H9 (cell line): ENCODE measurements at regions not wholly inside any gene's neighbourhood (a gene's known extent, or its start where the extent isn't known, plus 50 kb on each side); places are given as distances from the start of the nearest gene placed in this dataset.
A peak's percentile ranks its signal among the peaks of the same experiment; 100 is the strongest.

ENCODE experiments used
- DNase-seq: peaks from one replicate; pipeline ENCODE4 v3.0.0-alpha.2; 2017
- H2AFZ ChIP-seq: one replicate; pipeline ENCODE4 v1.6.1; 2013; ENCODE audit warnings: mild to moderate bottlenecking, low read length, control low read depth, moderate library complexity
- H2AK5ac ChIP-seq: 2 replicates; pipeline ENCODE4 v1.6.1; 2013; ENCODE audit warnings: low read length, control low read depth, mixed read lengths; ENCODE audit not compliant: insufficient read length
- H2BK120ac ChIP-seq: one replicate; pipeline ENCODE4 v1.6.1; 2013; ENCODE audit warnings: low read depth, mild to moderate bottlenecking, low read length, control low read depth, inconsistent platforms; ENCODE audit not compliant: poor library complexity, severe bottlenecking
- H2BK12ac ChIP-seq: 2 replicates; pipeline ENCODE4 v1.6.1; 2013; ENCODE audit warnings: low read length, control low read depth, mixed read lengths, low read depth; ENCODE audit not compliant: insufficient read length
- H2BK15ac ChIP-seq: 2 replicates; pipeline ENCODE4 v1.6.1; 2013; ENCODE audit warnings: low read depth, low read length, control low read depth
- H2BK20ac ChIP-seq: one replicate; pipeline ENCODE4 v1.6.1; 2013; ENCODE audit warnings: low read depth, mild to moderate bottlenecking, low read length, control low read depth, inconsistent platforms; ENCODE audit not compliant: poor library complexity, severe bottlenecking
- H2BK5ac ChIP-seq: 2 replicates; pipeline ENCODE4 v1.6.1; 2013; ENCODE audit warnings: low read length, control low read depth, mixed read lengths; ENCODE audit not compliant: insufficient read length
- H3K14ac ChIP-seq: 2 replicates; pipeline ENCODE4 v1.6.1; 2013; ENCODE audit warnings: low read length, control low read depth; ENCODE audit not compliant: insufficient read depth
- H3K18ac ChIP-seq: 2 replicates; pipeline ENCODE4 v1.6.1; 2013; ENCODE audit warnings: low read depth, mild to moderate bottlenecking, mixed read lengths, low read length, control low read depth; ENCODE audit not compliant: insufficient read length
- H3K23ac ChIP-seq: 2 replicates; pipeline ENCODE4 v1.6.1; 2013; ENCODE audit warnings: low read length, control low read depth, mixed read lengths, low read depth; ENCODE audit not compliant: insufficient read length
- H3K23me2 ChIP-seq: 2 replicates; pipeline ENCODE4 v1.6.1; 2013; ENCODE audit warnings: low read depth, mild to moderate bottlenecking, mixed read lengths, low read length, control low read depth; ENCODE audit not compliant: insufficient read length, poor library complexity, severe bottlenecking
- H3K27ac ChIP-seq: 2 replicates; pipeline ENCODE4 v1.5.1; 2013; ENCODE audit warnings: low read length, control low read depth, mixed read lengths, low read depth; ENCODE audit not compliant: insufficient read length
- H3K27me3 ChIP-seq: 2 replicates; pipeline ENCODE4 v1.6.1; 2013; ENCODE audit warnings: low read length, control low read depth, inconsistent platforms; ENCODE audit not compliant: insufficient read depth
- H3K4ac ChIP-seq: 2 replicates; pipeline ENCODE4 v1.6.1; 2013; ENCODE audit warnings: low read depth, mild to moderate bottlenecking, control low read depth, inconsistent platforms, low read length, moderate library complexity
- H3K4me1 ChIP-seq: 2 replicates; pipeline ENCODE4 v1.6.1; 2013; ENCODE audit warnings: low read length, control low read depth, inconsistent platforms; ENCODE audit not compliant: insufficient read depth
- H3K4me2 ChIP-seq: 2 replicates; pipeline ENCODE4 v1.6.1; 2013; ENCODE audit warnings: low read length, control low read depth, mixed read lengths; ENCODE audit not compliant: insufficient read length, insufficient read depth
- H3K56ac ChIP-seq: 2 replicates; pipeline ENCODE4 v1.6.1; 2013; ENCODE audit warnings: low read depth, mild to moderate bottlenecking, mixed read lengths, low read length, control low read depth; ENCODE audit not compliant: insufficient read length
- H3K79me1 ChIP-seq: 2 replicates; pipeline ENCODE4 v1.6.1; 2013; ENCODE audit warnings: low read depth, mild to moderate bottlenecking, moderate library complexity, low read length, control low read depth, inconsistent platforms; ENCODE audit not compliant: insufficient read depth, poor library complexity, severe bottlenecking
- H3K79me2 ChIP-seq: 2 replicates; pipeline ENCODE4 v1.6.1; 2013; ENCODE audit warnings: low read length, control low read depth, inconsistent platforms; ENCODE audit not compliant: insufficient read depth
- H3K9ac ChIP-seq: 2 replicates; pipeline ENCODE4 v1.6.1; 2013; ENCODE audit warnings: low read length, control low read depth, mixed read lengths; ENCODE audit not compliant: insufficient read length; ENCODE audit errors: extremely low read depth
- H3K9me3 ChIP-seq: one replicate; pipeline ENCODE4 v1.6.1; 2013; ENCODE audit warnings: low read depth, low read length, inconsistent platforms; ENCODE audit not compliant: control insufficient read depth
- H3T11ph ChIP-seq: one replicate; pipeline ENCODE4 v1.6.1; 2013; ENCODE audit warnings: mild to moderate bottlenecking, low read length, control low read depth, inconsistent platforms
- H4K20me1 ChIP-seq: one replicate; pipeline ENCODE4 v1.6.1; 2013; ENCODE audit not compliant: control insufficient read depth, insufficient read length, insufficient read depth
- H4K5ac ChIP-seq: 2 replicates; pipeline ENCODE4 v1.6.1; 2013; ENCODE audit warnings: low read depth, mild to moderate bottlenecking, mixed read lengths, low read length, control low read depth; ENCODE audit not compliant: insufficient read length
- H4K8ac ChIP-seq: replicated peaks from 2 replicates; pipeline ENCODE4 v1.6.1; 2013; ENCODE audit warnings: low read length, control low read depth, mixed read lengths, low read depth; ENCODE audit not compliant: insufficient read length
- H4K91ac ChIP-seq: 2 replicates; pipeline ENCODE4 v1.6.1; 2013; ENCODE audit warnings: low read depth, mild to moderate bottlenecking, moderate library complexity, mixed read lengths, low read length, control low read depth; ENCODE audit not compliant: insufficient read length
- H3K27ac Mint-ChIP-seq, 3 experiments: 2 replicates in 2 of 3; 3 replicates in 1 of 3; pipeline ENCODE4 v1.8.0; 2020 to 2021; ENCODE audit warnings: mixed read lengths in 3 of 3, mild to moderate bottlenecking in 1 of 3, moderate library complexity in 1 of 3
- H3K27me3 Mint-ChIP-seq: 2 replicates; pipeline ENCODE4 v1.8.0; 2021; ENCODE audit warnings: low read depth, mild to moderate bottlenecking, moderate library complexity, mixed read lengths
- H3K36me3 Mint-ChIP-seq, 3 experiments: 2 replicates in 2 of 3; 3 replicates in 1 of 3; pipeline ENCODE4 v1.8.0; 2020 to 2021; ENCODE audit warnings: low read depth in 3 of 3, mixed read lengths in 3 of 3; ENCODE audit not compliant: insufficient read depth in 1 of 3
- H3K4me1 Mint-ChIP-seq, 2 experiments: 2 replicates each; pipeline ENCODE4 v1.8.0; 2020; ENCODE audit warnings: mixed read lengths in 2 of 2
- H3K4me3 Mint-ChIP-seq, 2 experiments: 2 replicates in 1 of 2; 3 replicates in 1 of 2; pipeline ENCODE4 v1.8.0; 2020 to 2021; ENCODE audit warnings: mild to moderate bottlenecking in 2 of 2, mixed read lengths in 2 of 2, moderate library complexity in 1 of 2
- H3K9me3 Mint-ChIP-seq, 2 experiments: 2 replicates in 1 of 2; 3 replicates in 1 of 2; pipeline ENCODE4 v1.8.0; 2020; ENCODE audit warnings: mild to moderate bottlenecking in 2 of 2, mixed read lengths in 2 of 2, moderate library complexity in 1 of 2
- CTCF ChIP-seq: fragments of 200-600 bp; sonication (generic); conservative IDR thresholded peaks from 3 replicates; pipeline ENCODE4 v1.8.0; 2021; ENCODE audit warnings: antibody characterized with exemption, mild to moderate bottlenecking
- WGBS: extraction: QIAGEN DNeasy Blood & Tissue Kit; methylation state at CpG from one replicate; pipeline ENCODE4 v1.1.7; 2013; ENCODE audit warnings: missing lambda C conversion rate, low lambda C conversion rate, mixed read lengths; ENCODE audit not compliant: insufficient read length; ENCODE audit errors: extremely low coverage; 5-methylcytosine and 5-hydroxymethylcytosine counted together

GRCh38 chr5:96064877-96065276 lies 103.2 kb upstream of the ELL2 start:
- Histone ChIP-seq H2BK15ac (no peak overlapping the region), H3K27ac (no peak overlapping the region), H3K23me2 (no peaks in the 10 kb centered on the region), H2BK120ac (no peak overlapping the region), H3T11ph (no peak overlapping the region), H3K79me1 (no peaks in the 10 kb centered on the region), H3K4ac (no peak overlapping the region), H2AFZ (no peak overlapping the region), H3K23ac (no peak overlapping the region), H4K8ac (no peak overlapping the region), H4K20me1 (no peaks in the 10 kb centered on the region), H2BK12ac (no peak overlapping the region), H3K79me2 (no peaks in the 10 kb centered on the region), H3K9me3 (no peaks in the 10 kb centered on the region), H3K56ac (no peak overlapping the region), H3K4me2 (no peak overlapping the region), H3K9ac (no peak overlapping the region), H4K5ac (no peak overlapping the region), H2BK5ac (no peak overlapping the region), H2AK5ac (no peak overlapping the region), H3K27me3 (no peaks in the 10 kb centered on the region), H3K18ac (no peak overlapping the region), H4K91ac (no peak overlapping the region), H2BK20ac (no peak overlapping the region), H3K4me1 (no peaks in the 10 kb centered on the region), H3K14ac (no peak overlapping the region)
- H3K36me3 Mint-ChIP-seq = no peaks in the 10 kb centered on the region; a peak in 1 of 7 replicates
- TF ChIP-seq CTCF = no peak
- H3K4me3 Mint-ChIP-seq = no peak overlapping the region
- no peaks in the 10 kb centered on the region for H3K27me3 Mint-ChIP-seq
- 0 out of 7 replicates have a peak overlapping the region, but pooled peaks of 1 of the 3 experiments have one; percentile 83 for H3K27ac Mint-ChIP-seq
- no peaks in the 10 kb centered on the region; a peak in 1 of 5 replicates for H3K9me3 Mint-ChIP-seq
- no CpG with 5 or more reads among the region's 2 CpGs for WGBS
- H3K4me1 Mint-ChIP-seq = peaks cover 19% of the 10 kb centered on the region in 2 experiments
- no peak for DNase-seq
